ENCODE measurements at regions not wholly inside any gene's neighbourhood (a gene's known extent, or its start where the extent isn't known, plus 50 kb on each side); places are given as distances from the start of the nearest gene placed in this dataset.

GRCh38 chr2:150286730-150287362 lies 200.6 kb downstream of the RND3 start:
- WGBS, 5 donors = 81 to 88% (median 82%) methylated on average over 6 of the region's 6 CpGs
- intact Hi-C loops (cut with DNase I; ENCODE audit: low total_unique reads) = no loop called here

GRCh38 chr2:150284116-150284515 lies 203.4 kb downstream of the RND3 start:
- Histone ChIP-seq H3K27ac (no peak overlapping the region), H3K9me3 (peaks cover 0 to 4% (median 0%) of the 10 kb centered on the region in 8 donors), H3K4me3 (no peak overlapping the region), H3K27me3 (replicated peaks in 1 of 7) (no peaks in the 10 kb centered on the region), H3K36me3 (no peaks in the 10 kb centered on the region), H3K4me1 (no peaks in the 10 kb centered on the region)
- intact Hi-C loops (cut with DNase I; ENCODE audit: low total_unique reads) = no loop called here
- no peak for DNase-seq
- 84 to 93% (median 88%) methylated on average over 2 of the region's 2 CpGs for WGBS, 5 donors
- TF ChIP-seq CTCF (IDR thresholded peaks at IDR 0.05 in 8 of 11, conservative IDR thresholded peaks at IDR 0.05 in 3 of 11) = no peak
- TF ChIP-seq POLR2A (IDR thresholded peaks at IDR 0.05) = no peak
- no peak for TF ChIP-seq POLR2AphosphoS5 (IDR thresholded peaks at IDR 0.05)

More at GRCh38 chr2:150286730-150287362, 200.6 kb downstream of the RND3 start:
- DNase-seq = no peak
- Histone ChIP-seq H3K4me1 (no peaks in the 10 kb centered on the region), H3K36me3 (no peaks in the 10 kb centered on the region), H3K27me3 (replicated peaks in 1 of 7) (no peaks in the 10 kb centered on the region), H3K4me3 (no peak overlapping the region), H3K27ac (no peak overlapping the region), H3K9me3 (no peaks in the 10 kb centered on the region)
- TF ChIP-seq CTCF (IDR thresholded peaks at IDR 0.05 in 8 of 11, conservative IDR thresholded peaks at IDR 0.05 in 3 of 11) = no peak
- no peak for TF ChIP-seq POLR2AphosphoS5 (IDR thresholded peaks at IDR 0.05)
- TF ChIP-seq POLR2A (IDR thresholded peaks at IDR 0.05) = no peak

GRCh38 chr2:150282771-150283371 lies 204.6 kb downstream of the RND3 start:
- Histone ChIP-seq H3K9me3 (peaks cover 0 to 13% (median 1%) of the 10 kb centered on the region in 8 donors), H3K27me3 (replicated peaks in 1 of 7) (no peaks in the 10 kb centered on the region), H3K36me3 (no peaks in the 10 kb centered on the region), H3K4me1 (no peaks in the 10 kb centered on the region), H3K27ac (peak overlapping the region in 1 of 8 donors; percentile 17), H3K4me3 (no peak overlapping the region)
- no peak for DNase-seq
- intact Hi-C loops (cut with DNase I; ENCODE audit: low total_unique reads) = no loop called here
- TF ChIP-seq POLR2AphosphoS5 (IDR thresholded peaks at IDR 0.05) (no peak), POLR2A (IDR thresholded peaks at IDR 0.05) (no peak), CTCF (IDR thresholded peaks at IDR 0.05 in 8 of 11, conservative IDR thresholded peaks at IDR 0.05 in 3 of 11) (no peak)
- WGBS, 5 donors = 51 to 66% (median 57%) methylated on average over 2 of the region's 2 CpGs

- DNase-seq = no peak
- Histone ChIP-seq H3K36me3 (no peaks in the 10 kb centered on the region), H3K27ac (peak overlapping the region in 1 of 8 donors; percentile 17), H3K27me3 (replicated peaks in 1 of 7) (no peaks in the 10 kb centered on the region), H3K4me1 (no peaks in the 10 kb centered on the region), H3K4me3 (no peak overlapping the region), H3K9me3 (peaks cover 0 to 18% (median 5%) of the 10 kb centered on the region in 8 donors)
- 84 to 91% (median 88%) methylated on average over 4 of the region's 4 CpGs for WGBS, 5 donors
- intact Hi-C loops (cut with DNase I; ENCODE audit: low total_unique reads) = no loop called here
- TF ChIP-seq POLR2A (IDR thresholded peaks at IDR 0.05) (no peak), POLR2AphosphoS5 (IDR thresholded peaks at IDR 0.05) (no peak), CTCF (IDR thresholded peaks at IDR 0.05 in 8 of 11, conservative IDR thresholded peaks at IDR 0.05 in 3 of 11) (no peak)
Observed at GRCh38 chr2:150282357-150282756, 205.1 kb downstream of the RND3 start.

All from spleen (tissue), 11 donors.